GM21737 (cell line): ENCODE measurements at regions not wholly inside any gene's neighbourhood (a gene's known extent, or its start where the extent isn't known, plus 50 kb on each side); places are given as distances from the start of the nearest gene placed in this dataset.
"Not testable (repeated sequence)": the region's sequence is repeated elsewhere in the genome, so short reads cannot be mapped to it uniquely, and the experiment has no call there.

ENCODE experiments used
- ATAC-seq: cut with Tn5 transposase; IDR thresholded peaks from one replicate; pipeline ENCODE4 v1.9.1; 2021; ENCODE audit warnings: mild to moderate bottlenecking, moderate library complexity; ENCODE audit not compliant: unreplicated experiment

- ATAC-seq = no peak
Measured at GRCh38 chr10:109218207-109218606, 705.1 kb downstream of the XPNPEP1 start.

DNA sequence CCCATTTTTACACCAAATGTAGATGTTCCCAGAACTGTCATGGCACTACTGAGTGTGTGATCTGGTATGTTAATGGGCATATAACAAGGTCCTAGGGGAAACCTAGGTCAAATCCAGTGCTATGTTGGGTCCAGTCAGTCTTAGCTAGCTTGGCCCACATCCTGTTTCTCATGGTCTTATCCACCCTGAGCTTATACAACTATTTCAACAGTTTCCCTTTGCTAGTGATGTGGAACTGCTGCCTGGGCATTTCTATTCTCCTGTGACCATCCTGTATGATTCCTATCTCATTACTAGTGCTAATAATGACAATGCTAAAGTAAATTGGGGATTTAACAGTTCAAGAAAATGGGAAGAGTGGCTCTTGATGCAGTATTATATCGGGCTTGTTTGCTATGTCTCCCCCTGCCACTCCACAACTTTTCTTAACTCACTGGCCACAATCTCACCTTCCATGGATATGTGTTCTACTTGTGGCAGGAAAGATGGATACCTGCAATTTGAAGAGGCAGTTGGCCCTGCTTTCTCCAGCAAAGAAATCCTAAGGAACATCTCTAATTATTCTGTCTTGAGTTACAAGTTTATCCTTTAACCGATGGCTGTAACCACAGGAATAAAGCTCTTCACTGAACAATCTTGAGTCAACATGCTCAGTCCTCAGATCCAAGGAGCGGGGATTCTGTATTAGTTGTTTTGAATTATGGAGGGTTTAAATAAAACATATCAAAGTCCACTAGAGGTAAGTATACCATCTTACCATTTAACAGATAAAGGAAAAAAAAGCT, 707.8 kb downstream of the XPNPEP1 start:
- no peak for ATAC-seq

GRCh38 chr10:109214891-109215290, 708.4 kb downstream of the XPNPEP1 start:
- ATAC-seq = not testable (repeated sequence)

DNA sequence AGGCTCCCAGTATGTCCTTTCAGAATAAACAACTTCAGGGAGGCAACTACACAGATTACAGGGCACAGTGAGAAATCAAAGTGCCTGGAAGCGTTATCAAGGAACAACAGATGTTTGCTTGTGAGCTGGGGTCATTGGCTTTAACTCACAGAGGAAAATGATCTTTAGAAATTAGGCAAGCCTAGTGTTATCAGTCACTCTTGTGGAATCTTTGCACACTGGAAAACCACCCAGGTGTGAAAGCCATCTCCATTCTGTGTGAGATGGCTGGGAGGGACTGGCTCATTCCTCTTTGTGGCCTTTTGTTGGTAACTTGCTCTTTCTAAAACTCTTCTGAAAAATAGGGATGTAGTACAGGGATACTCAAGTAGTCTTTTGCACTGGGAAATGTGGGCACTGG, 716.0 kb downstream of the XPNPEP1 start:
- no peak for ATAC-seq

GRCh38 chr10:109205929-109206585, 717.3 kb downstream of the XPNPEP1 start:
- ATAC-seq = no peak

GRCh38 chr10:109203646-109204353, 719.5 kb downstream of the XPNPEP1 start:
- ATAC-seq = no peak

DNA sequence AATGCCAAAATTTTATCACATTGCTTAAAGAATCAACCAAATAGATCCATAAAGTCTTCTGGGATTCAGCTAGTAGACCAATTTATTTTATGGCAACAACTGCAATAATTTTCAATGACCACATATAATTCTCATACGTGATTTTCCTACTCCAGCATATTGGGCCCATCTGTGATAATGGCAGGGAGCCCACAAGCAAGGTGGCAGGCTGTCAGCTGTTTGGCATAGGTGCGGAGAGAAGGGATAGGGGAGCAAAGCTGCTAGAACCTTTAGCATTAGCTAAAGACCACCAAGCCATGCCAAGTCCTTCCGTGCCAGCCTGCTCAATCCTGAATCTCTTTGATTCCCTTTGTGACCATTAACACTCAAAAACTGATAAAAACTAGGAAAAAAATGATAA, 721.2 kb downstream of the XPNPEP1 start:
- ATAC-seq = no peak

GRCh38 chr10:109200646-109201045, 722.7 kb downstream of the XPNPEP1 start:
- ATAC-seq = no peak

DNA sequence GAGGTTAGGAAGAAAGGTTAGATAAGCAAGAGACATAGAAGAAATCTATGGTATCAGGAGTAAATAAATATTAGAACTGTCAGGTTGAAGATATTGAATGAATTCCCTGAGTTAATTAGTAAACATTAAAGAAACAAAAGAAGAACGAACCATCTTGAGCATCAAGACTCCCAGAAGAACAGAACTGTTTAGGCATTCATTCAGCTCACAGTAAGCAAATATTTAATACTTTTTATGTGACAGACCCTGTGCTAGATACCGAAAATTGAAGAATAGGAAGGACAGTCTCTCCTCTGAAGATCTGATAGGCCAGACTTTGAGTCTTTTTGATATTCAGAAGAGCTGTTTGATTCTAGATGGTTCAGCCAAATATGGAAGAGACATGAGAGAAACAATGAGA, 731.5 kb downstream of the XPNPEP1 start:
- ATAC-seq = no peak

DNA sequence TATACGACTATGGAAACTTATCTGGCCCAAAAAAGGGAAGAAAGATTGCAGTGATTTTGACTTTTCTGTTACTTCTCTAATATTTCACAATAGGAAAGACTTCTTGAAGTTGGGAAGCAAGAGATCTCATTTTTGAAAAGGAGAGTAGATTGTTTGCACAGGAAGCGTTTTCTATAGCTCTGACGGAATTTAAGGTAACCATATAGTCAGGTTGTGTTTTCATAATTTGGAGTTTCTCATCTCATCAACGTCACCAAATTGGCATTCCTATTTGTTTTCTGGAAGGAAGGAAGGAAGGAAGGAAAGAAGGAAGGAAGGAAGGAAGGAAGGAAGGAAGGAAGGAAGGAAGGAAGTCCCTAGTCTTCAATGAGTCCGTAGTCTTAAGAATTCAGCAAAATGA, 732.0 kb downstream of the XPNPEP1 start:
- ATAC-seq = no peak

DNA sequence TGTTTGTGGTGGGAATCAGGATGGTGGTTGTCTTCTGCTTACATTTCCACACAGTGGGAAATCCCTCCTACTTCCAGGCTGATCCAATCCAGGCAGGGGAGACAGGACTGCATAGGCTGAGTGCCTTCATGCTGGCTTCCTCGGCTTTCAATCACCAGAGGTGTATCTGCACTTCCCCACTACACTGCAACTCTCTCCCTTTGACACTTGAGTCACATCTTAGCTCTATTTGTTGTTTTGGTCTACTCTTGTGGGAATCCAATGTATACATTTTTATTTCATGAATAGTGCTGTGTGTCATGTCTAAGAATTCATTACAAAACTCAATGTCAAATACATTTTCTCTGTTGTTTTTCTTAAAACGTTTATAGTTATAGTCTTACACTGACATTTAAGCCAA, 735.6 kb downstream of the XPNPEP1 start:
- no peak for ATAC-seq

DNA sequence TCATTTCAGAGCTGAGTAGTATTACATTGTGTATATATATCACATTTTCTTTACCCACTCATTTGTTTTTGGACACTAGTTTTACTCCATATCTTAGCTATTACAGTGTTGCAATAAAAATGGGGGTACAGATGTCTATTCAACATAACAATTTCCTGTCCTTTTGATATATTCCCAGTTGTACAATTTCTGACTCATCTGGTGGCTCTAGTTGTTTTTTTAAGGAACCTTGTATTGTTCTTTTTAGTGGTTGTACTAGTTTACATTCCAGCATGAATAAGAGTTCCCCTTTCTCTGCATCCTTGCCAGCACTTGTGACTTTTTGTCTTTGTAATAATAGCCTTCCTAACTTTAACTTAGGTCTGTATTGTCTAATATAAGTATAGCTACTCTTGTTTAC, 739.9 kb downstream of the XPNPEP1 start:
- no peak for ATAC-seq

- ATAC-seq = no peak
Measured at GRCh38 chr10:109178591-109178990, 744.7 kb downstream of the XPNPEP1 start.

DNA sequence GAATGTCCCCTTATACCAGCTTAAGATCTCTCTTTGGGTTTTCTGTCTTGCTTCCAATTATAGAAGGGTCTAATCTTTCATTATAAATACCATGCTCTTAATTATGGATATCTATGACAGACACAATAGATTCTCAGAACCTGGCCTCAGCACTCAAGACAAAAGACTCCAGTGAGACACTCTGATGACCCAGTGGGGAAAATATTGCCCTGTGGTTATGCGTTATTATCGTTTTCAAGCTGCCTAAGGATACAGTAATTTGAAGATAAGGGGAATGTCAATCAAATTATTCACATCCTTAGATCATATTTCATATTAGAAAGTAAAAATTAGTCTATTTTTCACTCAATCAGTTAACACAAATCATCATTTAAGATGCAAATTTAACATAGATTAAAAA, 748.8 kb downstream of the XPNPEP1 start:
- ATAC-seq = no peak

GRCh38 chr10:109173937-109174336, 749.4 kb downstream of the XPNPEP1 start:
- ATAC-seq = no peak

DNA sequence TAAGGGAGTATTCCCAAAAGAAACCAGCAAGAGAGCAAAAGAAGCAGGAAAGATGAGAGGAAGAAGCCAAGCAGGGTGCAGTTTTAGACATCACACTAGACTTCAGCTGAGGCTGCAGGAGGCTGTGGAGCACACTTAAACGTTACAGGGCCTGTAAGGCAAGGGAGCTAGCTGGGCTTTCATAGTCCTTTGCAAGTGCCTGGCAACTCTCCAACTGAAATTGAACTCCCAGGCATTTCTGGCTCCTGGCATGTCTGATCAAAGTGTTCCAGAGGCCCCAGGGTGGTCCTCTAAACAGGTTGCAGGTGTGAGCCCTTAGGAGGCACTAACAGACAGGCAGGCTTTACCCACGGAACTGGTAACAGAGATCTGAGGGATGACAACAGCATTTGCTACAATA, 750.2 kb downstream of the XPNPEP1 start:
- no peak for ATAC-seq

DNA sequence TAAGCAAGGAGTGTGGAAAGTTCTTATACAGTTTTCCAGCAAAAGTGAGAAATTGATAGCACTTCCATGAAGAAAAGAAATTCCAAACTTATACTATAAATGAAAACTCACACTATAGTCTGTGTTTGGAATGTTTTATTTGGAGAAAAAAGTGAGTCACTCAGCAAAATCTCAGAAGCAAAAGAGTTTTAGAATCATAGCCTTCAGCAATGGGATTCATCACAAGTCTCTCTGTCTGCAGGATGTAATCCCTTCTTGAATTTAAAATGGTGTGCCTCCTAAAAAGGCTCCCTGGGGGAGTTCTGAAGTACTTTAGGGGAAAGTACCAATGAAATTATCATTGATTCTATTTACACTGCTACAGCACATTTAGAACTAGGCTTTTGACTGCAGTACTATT, 756.4 kb downstream of the XPNPEP1 start:
- ATAC-seq = no peak

DNA sequence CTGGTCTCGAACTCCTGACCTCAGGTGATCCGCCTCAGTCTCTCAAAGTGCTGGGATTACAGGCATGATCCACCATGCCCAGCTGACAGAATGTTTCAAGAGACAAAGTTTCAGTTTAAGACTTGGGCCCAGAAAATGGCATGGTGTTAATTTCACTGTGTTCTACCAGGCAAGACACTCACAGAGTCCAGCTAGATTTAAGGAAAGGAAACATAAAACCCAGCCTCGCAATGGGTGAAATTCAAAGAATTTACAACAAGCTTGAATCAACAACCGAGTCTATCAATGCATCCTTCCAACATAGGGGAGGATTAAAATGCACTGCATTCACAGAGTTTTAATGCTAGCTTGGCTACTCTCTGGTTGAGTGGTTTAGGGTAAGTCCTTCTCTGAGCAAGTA, 764.0 kb downstream of the XPNPEP1 start:
- no peak for ATAC-seq

GRCh38 chr10:109156396-109156795, 766.9 kb downstream of the XPNPEP1 start:
- no peak for ATAC-seq

DNA sequence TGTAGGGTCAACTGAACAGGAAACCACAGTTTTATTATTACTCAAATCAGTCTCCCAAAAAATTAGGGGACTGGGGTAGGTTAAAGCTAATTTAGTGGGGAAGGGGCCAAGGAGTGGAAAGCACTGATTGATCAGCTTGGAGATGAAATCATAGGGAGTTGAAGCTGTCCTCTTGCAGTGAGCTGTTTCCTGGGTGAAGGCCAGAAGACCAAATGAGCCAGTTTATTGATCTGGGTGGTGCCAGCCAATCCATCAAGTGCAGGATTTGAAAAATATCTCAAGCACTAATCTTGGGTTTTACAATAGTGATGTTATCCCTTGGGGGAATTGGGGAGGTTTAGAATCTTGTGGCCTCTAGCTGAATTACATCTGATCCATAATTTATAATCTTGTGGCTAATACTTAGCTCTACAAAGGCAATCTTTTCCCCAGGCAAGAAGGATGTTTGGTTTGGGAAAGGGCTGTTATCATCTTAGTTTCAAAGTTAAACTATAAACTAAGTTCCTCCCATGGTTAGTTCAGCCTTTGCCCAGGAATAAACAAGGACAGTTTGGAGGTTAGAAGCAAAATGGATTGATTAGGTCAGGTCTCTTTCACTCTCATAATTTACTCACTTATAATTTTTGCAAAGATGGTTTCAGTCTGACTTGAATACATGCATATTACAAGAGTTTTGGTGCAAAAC, 773.5 kb downstream of the XPNPEP1 start:
- no peak for ATAC-seq

- no peak for ATAC-seq
Measured at GRCh38 chr10:109127363-109127762, 795.9 kb downstream of the XPNPEP1 start.
